HL-60 (cell line): ENCODE measurements at regions not wholly inside any gene's neighbourhood (a gene's known extent, or its start where the extent isn't known, plus 50 kb on each side); places are given as distances from the start of the nearest gene placed in this dataset.

ENCODE experiments used
- CTCF ChIP-seq: IDR thresholded peaks from one replicate; pipeline ENCODE4 v1.5.1; 2011; ENCODE audit warnings: low read length, control low read depth, inconsistent platforms; ENCODE audit not compliant: insufficient read depth
- REST ChIP-seq: IDR thresholded peaks from 2 replicates; pipeline ENCODE4 v1.6.1; 2012; ENCODE audit warnings: low read depth; ENCODE audit not compliant: insufficient replicate concordance

- TF ChIP-seq CTCF, result no peak
- no peak for TF ChIP-seq REST
Observed at GRCh38 chr11:127218275-127218608, 217.7 kb upstream of the KIRREL3 start.
